ENCODE measurements at regions not wholly inside any gene's neighbourhood (a gene's known extent, or its start where the extent isn't known, plus 50 kb on each side); places are given as distances from the start of the nearest gene placed in this dataset.

- TF ChIP-seq CTCF (optimal IDR thresholded peaks at IDR 0.05 in 1 of 3, IDR thresholded peaks at IDR 0.05 in 1 of 3, conservative IDR thresholded peaks at IDR 0.05 in 1 of 3; ENCODE audit: extremely low read depth in 1 of 3, insufficient read depth in 2 of 3, low read length in 3 of 3) (no peak), EZH2 (IDR thresholded peaks at IDR 0.05; ENCODE audit: low read length) (no peak)
Measured at GRCh38 chr1:166693158-166693557, 146.1 kb upstream of the POGK start.
